GM23338 (cell line): ENCODE measurements at regions not wholly inside any gene's neighbourhood (a gene's known extent, or its start where the extent isn't known, plus 50 kb on each side); places are given as distances from the start of the nearest gene placed in this dataset.

ENCODE experiments used
- CREB1 ChIP-seq: fragments of 250-450 bp; sonication (Bioruptor Pico); IDR thresholded peaks from 2 replicates; pipeline ENCODE4 v1.5.0; 2020; ENCODE audit warnings: low read depth, mild to moderate bottlenecking, moderate library complexity
- EZH2 ChIP-seq: fragments of 200-600 bp; sonication (generic); IDR thresholded peaks from one replicate; pipeline ENCODE4 v1.8.0; 2017; ENCODE audit warnings: antibody characterized with exemption, mild to moderate bottlenecking, low read depth; ENCODE audit not compliant: unreplicated experiment
- EZH2phosphoT487 ChIP-seq: fragments of 200-600 bp; sonication (generic); IDR thresholded peaks from one replicate; pipeline ENCODE4 v1.8.1; 2018; ENCODE audit warnings: antibody characterized with exemption; ENCODE audit not compliant: unreplicated experiment
- JUNB ChIP-seq: IDR thresholded peaks from one replicate; pipeline ENCODE4 v1.6.1; 2016; ENCODE audit warnings: antibody characterized with exemption; ENCODE audit not compliant: unreplicated experiment
- NANOG ChIP-seq: IDR thresholded peaks from 2 replicates; pipeline ENCODE4 v1.6.1; 2016; ENCODE audit warnings: antibody characterized with exemption, borderline replicate concordance
- POLR2AphosphoS5 ChIP-seq: IDR thresholded peaks from 2 replicates; pipeline ENCODE4 v1.6.1; 2016; ENCODE audit warnings: antibody characterized with exemption, low read depth
- STAT1 ChIP-seq: IDR thresholded peaks from one replicate; pipeline ENCODE4 v1.6.1; 2016; ENCODE audit warnings: antibody characterized with exemption; ENCODE audit not compliant: unreplicated experiment
- ZNF114 ChIP-seq: fragments of 250-450 bp; sonication (Bioruptor Pico); IDR thresholded peaks from 2 replicates; pipeline ENCODE4 v1.5.0; 2020; ENCODE audit warnings: mild to moderate bottlenecking, moderate library complexity
- ZNF331 ChIP-seq: fragments of 250-450 bp; sonication (Bioruptor Pico); IDR thresholded peaks from 2 replicates; pipeline ENCODE4 v1.5.0; 2020; ENCODE audit warnings: low read depth, mild to moderate bottlenecking, moderate library complexity
- TF ChIP-seq, protein P1 (sequence below), 2 experiments: fragments of 200-600 bp in 1 of 2; sonication (generic) in 1 of 2; conservative IDR thresholded peaks; 2 replicates each; pipeline versions ENCODE4 v1.5.1 to v1.6.1; 2016 to 2017; ENCODE audit warnings: antibody characterized with exemption in 2 of 2, low read depth in 2 of 2, mild to moderate bottlenecking in 2 of 2, moderate library complexity in 1 of 2
- TF ChIP-seq, protein P2 (sequence below): IDR thresholded peaks from one replicate; pipeline ENCODE4 v1.6.1; 2018; ENCODE audit warnings: antibody characterized with exemption; ENCODE audit not compliant: unreplicated experiment

DNA sequence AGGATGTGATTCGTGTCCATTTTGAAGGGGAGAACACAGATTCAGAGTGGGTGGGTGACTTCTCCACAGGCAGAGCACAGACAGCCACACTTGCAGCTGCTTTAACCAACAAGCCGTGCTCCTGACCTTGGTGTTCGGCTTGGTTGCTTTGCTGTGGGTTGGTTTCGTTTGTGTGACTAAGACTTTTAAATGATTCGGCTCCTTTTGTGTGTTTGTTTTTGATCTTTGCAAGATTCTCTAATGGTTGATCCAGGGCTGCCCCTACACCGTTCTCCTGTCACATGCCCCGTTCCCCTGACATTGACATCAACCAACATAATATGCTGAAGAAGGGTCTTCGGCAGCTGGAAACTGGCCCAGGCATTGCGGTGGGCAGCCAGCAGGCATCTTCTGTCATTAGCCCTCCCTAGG lies 95.9 kb upstream of the MBOAT2 start:
- TF ChIP-seq, protein P1, sequence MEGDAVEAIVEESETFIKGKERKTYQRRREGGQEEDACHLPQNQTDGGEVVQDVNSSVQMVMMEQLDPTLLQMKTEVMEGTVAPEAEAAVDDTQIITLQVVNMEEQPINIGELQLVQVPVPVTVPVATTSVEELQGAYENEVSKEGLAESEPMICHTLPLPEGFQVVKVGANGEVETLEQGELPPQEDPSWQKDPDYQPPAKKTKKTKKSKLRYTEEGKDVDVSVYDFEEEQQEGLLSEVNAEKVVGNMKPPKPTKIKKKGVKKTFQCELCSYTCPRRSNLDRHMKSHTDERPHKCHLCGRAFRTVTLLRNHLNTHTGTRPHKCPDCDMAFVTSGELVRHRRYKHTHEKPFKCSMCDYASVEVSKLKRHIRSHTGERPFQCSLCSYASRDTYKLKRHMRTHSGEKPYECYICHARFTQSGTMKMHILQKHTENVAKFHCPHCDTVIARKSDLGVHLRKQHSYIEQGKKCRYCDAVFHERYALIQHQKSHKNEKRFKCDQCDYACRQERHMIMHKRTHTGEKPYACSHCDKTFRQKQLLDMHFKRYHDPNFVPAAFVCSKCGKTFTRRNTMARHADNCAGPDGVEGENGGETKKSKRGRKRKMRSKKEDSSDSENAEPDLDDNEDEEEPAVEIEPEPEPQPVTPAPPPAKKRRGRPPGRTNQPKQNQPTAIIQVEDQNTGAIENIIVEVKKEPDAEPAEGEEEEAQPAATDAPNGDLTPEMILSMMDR (conservative IDR thresholded peaks at IDR 0.05; ENCODE audit: low read depth in 2 of 2) = no peak
- no peak for TF ChIP-seq EZH2phosphoT487
- no peak for TF ChIP-seq STAT1
- TF ChIP-seq POLR2AphosphoS5 = no peak
- TF ChIP-seq EZH2 = no peak
- TF ChIP-seq, protein P2, sequence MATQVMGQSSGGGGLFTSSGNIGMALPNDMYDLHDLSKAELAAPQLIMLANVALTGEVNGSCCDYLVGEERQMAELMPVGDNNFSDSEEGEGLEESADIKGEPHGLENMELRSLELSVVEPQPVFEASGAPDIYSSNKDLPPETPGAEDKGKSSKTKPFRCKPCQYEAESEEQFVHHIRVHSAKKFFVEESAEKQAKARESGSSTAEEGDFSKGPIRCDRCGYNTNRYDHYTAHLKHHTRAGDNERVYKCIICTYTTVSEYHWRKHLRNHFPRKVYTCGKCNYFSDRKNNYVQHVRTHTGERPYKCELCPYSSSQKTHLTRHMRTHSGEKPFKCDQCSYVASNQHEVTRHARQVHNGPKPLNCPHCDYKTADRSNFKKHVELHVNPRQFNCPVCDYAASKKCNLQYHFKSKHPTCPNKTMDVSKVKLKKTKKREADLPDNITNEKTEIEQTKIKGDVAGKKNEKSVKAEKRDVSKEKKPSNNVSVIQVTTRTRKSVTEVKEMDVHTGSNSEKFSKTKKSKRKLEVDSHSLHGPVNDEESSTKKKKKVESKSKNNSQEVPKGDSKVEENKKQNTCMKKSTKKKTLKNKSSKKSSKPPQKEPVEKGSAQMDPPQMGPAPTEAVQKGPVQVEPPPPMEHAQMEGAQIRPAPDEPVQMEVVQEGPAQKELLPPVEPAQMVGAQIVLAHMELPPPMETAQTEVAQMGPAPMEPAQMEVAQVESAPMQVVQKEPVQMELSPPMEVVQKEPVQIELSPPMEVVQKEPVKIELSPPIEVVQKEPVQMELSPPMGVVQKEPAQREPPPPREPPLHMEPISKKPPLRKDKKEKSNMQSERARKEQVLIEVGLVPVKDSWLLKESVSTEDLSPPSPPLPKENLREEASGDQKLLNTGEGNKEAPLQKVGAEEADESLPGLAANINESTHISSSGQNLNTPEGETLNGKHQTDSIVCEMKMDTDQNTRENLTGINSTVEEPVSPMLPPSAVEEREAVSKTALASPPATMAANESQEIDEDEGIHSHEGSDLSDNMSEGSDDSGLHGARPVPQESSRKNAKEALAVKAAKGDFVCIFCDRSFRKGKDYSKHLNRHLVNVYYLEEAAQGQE = no peak
- TF ChIP-seq JUNB = no peak
- TF ChIP-seq CREB1 = no peak
- no peak for TF ChIP-seq ZNF114 (CRISPR knock-in tag)
- TF ChIP-seq NANOG = no peak
- no peak for TF ChIP-seq ZNF331 (CRISPR knock-in tag)
